ENCODE measurements at regions not wholly inside any gene's neighbourhood (a gene's known extent, or its start where the extent isn't known, plus 50 kb on each side); places are given as distances from the start of the nearest gene placed in this dataset.

GRCh38 chr3:8301977-8302735, 199.5 kb upstream of the LMCD1 start:
- peak; percentile 55 to 74 for TF ChIP-seq CTCF (IDR thresholded peaks at IDR 0.05)
- no peak for DNase-seq (ENCODE audit: low spot score)
- Histone ChIP-seq H3K36me3 (no peaks in the 10 kb centered on the region), H3K4me3 (no peak overlapping the region), H3K4me1 (no peaks in the 10 kb centered on the region), H3K9me3 (no peaks in the 10 kb centered on the region), H3K27me3 (no peaks in the 10 kb centered on the region), H3K27ac (no peak overlapping the region)

GRCh38 chr3:8303466-8303865, 198.2 kb upstream of the LMCD1 start:
- no peak overlapping the region for H3K4me3 ChIP-seq
- no peak for DNase-seq (ENCODE audit: low spot score)
- no peaks in the 10 kb centered on the region for H3K4me1 ChIP-seq
- no peaks in the 10 kb centered on the region for H3K27me3 ChIP-seq
- TF ChIP-seq CTCF (IDR thresholded peaks at IDR 0.05) = no peak
- H3K9me3 ChIP-seq = no peaks in the 10 kb centered on the region
- no peak overlapping the region for H3K27ac ChIP-seq
- no peaks in the 10 kb centered on the region for H3K36me3 ChIP-seq

- no peak for DNase-seq (ENCODE audit: low spot score)
- TF ChIP-seq CTCF (IDR thresholded peaks at IDR 0.05) = no peak
- H3K27me3 ChIP-seq = no peaks in the 10 kb centered on the region
- H3K4me3 ChIP-seq = no peak overlapping the region
- H3K27ac ChIP-seq = no peak overlapping the region
- H3K9me3 ChIP-seq = no peaks in the 10 kb centered on the region
- no peaks in the 10 kb centered on the region for H3K4me1 ChIP-seq
- no peaks in the 10 kb centered on the region for H3K36me3 ChIP-seq
These were observed 196.3 kb upstream of the LMCD1 start for GRCh38 chr3:8305371-8305770.

- Histone ChIP-seq H3K4me1 (no peaks in the 10 kb centered on the region), H3K27me3 (no peaks in the 10 kb centered on the region), H3K36me3 (no peaks in the 10 kb centered on the region), H3K4me3 (no peak overlapping the region), H3K9me3 (no peaks in the 10 kb centered on the region), H3K27ac (no peak overlapping the region)
- no peak for TF ChIP-seq CTCF (IDR thresholded peaks at IDR 0.05)
- DNase-seq (ENCODE audit: low spot score) = no peak
These were observed 194.0 kb upstream of the LMCD1 start for GRCh38 chr3:8307545-8308110.

- Histone ChIP-seq H3K36me3 (no peaks in the 10 kb centered on the region), H3K4me1 (no peaks in the 10 kb centered on the region), H3K9me3 (no peaks in the 10 kb centered on the region), H3K27ac (no peak overlapping the region), H3K4me3 (no peak overlapping the region), H3K27me3 (no peaks in the 10 kb centered on the region)
- TF ChIP-seq CTCF (IDR thresholded peaks at IDR 0.05) = no peak
- DNase-seq (ENCODE audit: low spot score) = no peak
These were observed 190.3 kb upstream of the LMCD1 start for GRCh38 chr3:8311321-8311720.

GRCh38 chr3:8312685-8313084, 188.9 kb upstream of the LMCD1 start:
- H3K9me3 ChIP-seq = no peaks in the 10 kb centered on the region
- H3K4me3 ChIP-seq = no peak overlapping the region
- H3K4me1 ChIP-seq = no peaks in the 10 kb centered on the region
- no peaks in the 10 kb centered on the region for H3K36me3 ChIP-seq
- H3K27me3 ChIP-seq = no peaks in the 10 kb centered on the region
- no peak overlapping the region for H3K27ac ChIP-seq
- TF ChIP-seq CTCF (IDR thresholded peaks at IDR 0.05) = no peak
- DNase-seq (ENCODE audit: low spot score) = no peak
